ENCODE measurements at regions not wholly inside any gene's neighbourhood (a gene's known extent, or its start where the extent isn't known, plus 50 kb on each side); places are given as distances from the start of the nearest gene placed in this dataset.
"Not testable (repeated sequence)": the region's sequence is repeated elsewhere in the genome, so short reads cannot be mapped to it uniquely, and the experiment has no call there.

- H3K27ac Mint-ChIP-seq; H3K4me1 Mint-ChIP-seq; H3K9me3 Mint-ChIP-seq (ENCODE audit: low read depth); H3K4me3 Mint-ChIP-seq; ATAC-seq; H3K36me3 Mint-ChIP-seq; H3K27me3 Mint-ChIP-seq; DNase-seq; CTCF ChIA-PET: not testable (repeated sequence)
Measured at GRCh38 chr5:100341485-100341884, 193.7 kb upstream of the FAM174A start.

- Mint-ChIP-seq H3K4me3 (no peak overlapping the region), H3K36me3 (no peaks in the 10 kb centered on the region), H3K9me3 (ENCODE audit: low read depth) (no peaks in the 10 kb centered on the region), H3K4me1 (no peaks in the 10 kb centered on the region), H3K27me3 (no peaks in the 10 kb centered on the region), H3K27ac (no peak overlapping the region)
- ATAC-seq (no peak), DNase-seq (no peak)
- CTCF ChIA-PET = no interaction called here
Measured at GRCh38 chr5:100322483-100322882, 212.7 kb upstream of the FAM174A start.

GRCh38 chr5:100319885-100320284 is 215.3 kb upstream of the FAM174A start:
- no peaks in the 10 kb centered on the region for H3K4me1 Mint-ChIP-seq
- H3K36me3 Mint-ChIP-seq = no peaks in the 10 kb centered on the region
- CTCF ChIA-PET = no interaction called here
- no peak for ATAC-seq
- H3K4me3 Mint-ChIP-seq = no peak overlapping the region
- no peaks in the 10 kb centered on the region for H3K27me3 Mint-ChIP-seq
- H3K27ac Mint-ChIP-seq = no peak overlapping the region
- no peak for DNase-seq
- peaks cover 5% of the 10 kb centered on the region for H3K9me3 Mint-ChIP-seq (ENCODE audit: low read depth)

- Mint-ChIP-seq H3K4me3 (no peak overlapping the region), H3K27me3 (no peaks in the 10 kb centered on the region), H3K27ac (no peak overlapping the region), H3K36me3 (no peaks in the 10 kb centered on the region), H3K9me3 (ENCODE audit: low read depth) (peaks cover 5% of the 10 kb centered on the region), H3K4me1 (no peaks in the 10 kb centered on the region)
- ATAC-seq (no peak), DNase-seq (no peak)
- CTCF ChIA-PET = no interaction called here
Measured at GRCh38 chr5:100313657-100314056, 221.5 kb upstream of the FAM174A start.

- no peak overlapping the region for H3K27ac Mint-ChIP-seq
- H3K9me3 Mint-ChIP-seq (ENCODE audit: low read depth) = peaks cover 5% of the 10 kb centered on the region
- H3K4me3 Mint-ChIP-seq = no peak overlapping the region
- H3K36me3 Mint-ChIP-seq = no peaks in the 10 kb centered on the region
- ATAC-seq = no peak
- DNase-seq = no peak
- CTCF ChIA-PET = no interaction called here
- H3K4me1 Mint-ChIP-seq = no peaks in the 10 kb centered on the region
- H3K27me3 Mint-ChIP-seq = no peaks in the 10 kb centered on the region
Measured at GRCh38 chr5:100311806-100312205, 223.4 kb upstream of the FAM174A start.

GRCh38 chr5:100306000-100306399 is 229.2 kb upstream of the FAM174A start:
- ATAC-seq (no peak), DNase-seq (no peak)
- Mint-ChIP-seq H3K36me3 (no peaks in the 10 kb centered on the region), H3K27me3 (no peaks in the 10 kb centered on the region), H3K4me1 (no peaks in the 10 kb centered on the region), H3K27ac (no peak overlapping the region), H3K9me3 (ENCODE audit: low read depth) (no peaks in the 10 kb centered on the region), H3K4me3 (no peak overlapping the region)
- CTCF ChIA-PET = no interaction called here

- CTCF ChIA-PET = no interaction called here
- DNase-seq (no peak), ATAC-seq (no peak)
- no peak overlapping the region for H3K4me3 Mint-ChIP-seq
- no peak overlapping the region for H3K27ac Mint-ChIP-seq
- no peaks in the 10 kb centered on the region for H3K27me3 Mint-ChIP-seq
- no peaks in the 10 kb centered on the region for H3K9me3 Mint-ChIP-seq (ENCODE audit: low read depth)
- no peaks in the 10 kb centered on the region for H3K4me1 Mint-ChIP-seq
- no peaks in the 10 kb centered on the region for H3K36me3 Mint-ChIP-seq
Measured at GRCh38 chr5:100303216-100303615, 232.0 kb upstream of the FAM174A start.

- DNase-seq (no peak), ATAC-seq (no peak)
- H3K4me1 Mint-ChIP-seq = no peaks in the 10 kb centered on the region
- no peak overlapping the region for H3K4me3 Mint-ChIP-seq
- CTCF ChIA-PET = no interaction called here
- H3K27me3 Mint-ChIP-seq = no peaks in the 10 kb centered on the region
- no peaks in the 10 kb centered on the region for H3K36me3 Mint-ChIP-seq
- no peaks in the 10 kb centered on the region for H3K9me3 Mint-ChIP-seq (ENCODE audit: low read depth)
- H3K27ac Mint-ChIP-seq = no peak overlapping the region
Measured at GRCh38 chr5:100299261-100299660, 235.9 kb upstream of the FAM174A start.

GRCh38 chr5:100276071-100276470 is 259.1 kb upstream of the FAM174A start:
- CTCF ChIA-PET = no interaction called here

GRCh38 chr5:100275631-100276030 is 259.5 kb upstream of the FAM174A start:
- Mint-ChIP-seq H3K27ac (no peak overlapping the region), H3K4me3 (no peak overlapping the region), H3K9me3 (ENCODE audit: low read depth) (peaks cover 2% of the 10 kb centered on the region), H3K36me3 (no peaks in the 10 kb centered on the region), H3K4me1 (no peaks in the 10 kb centered on the region), H3K27me3 (no peaks in the 10 kb centered on the region)
- ATAC-seq (no peak), DNase-seq (no peak)
- CTCF ChIA-PET = no interaction called here

More at GRCh38 chr5:100276071-100276470, 259.1 kb upstream of the FAM174A start:
- ATAC-seq = no peak
- no peak for DNase-seq
- peaks cover 2% of the 10 kb centered on the region for H3K9me3 Mint-ChIP-seq (ENCODE audit: low read depth)
- no peaks in the 10 kb centered on the region for H3K36me3 Mint-ChIP-seq
- no peaks in the 10 kb centered on the region for H3K27me3 Mint-ChIP-seq
- no peak overlapping the region for H3K4me3 Mint-ChIP-seq
- H3K4me1 Mint-ChIP-seq = no peaks in the 10 kb centered on the region
- no peak overlapping the region for H3K27ac Mint-ChIP-seq

GRCh38 chr5:100273846-100274580 is 261.2 kb upstream of the FAM174A start:
- ATAC-seq (no peak), DNase-seq (no peak)
- peaks cover 2% of the 10 kb centered on the region for H3K9me3 Mint-ChIP-seq (ENCODE audit: low read depth)
- H3K36me3 Mint-ChIP-seq = no peaks in the 10 kb centered on the region
- no peak overlapping the region for H3K4me3 Mint-ChIP-seq
- no peaks in the 10 kb centered on the region for H3K4me1 Mint-ChIP-seq
- CTCF ChIA-PET = no interaction called here
- H3K27me3 Mint-ChIP-seq = no peaks in the 10 kb centered on the region
- H3K27ac Mint-ChIP-seq = no peak overlapping the region

- DNase-seq (no peak), ATAC-seq (no peak)
- no peak overlapping the region for H3K27ac Mint-ChIP-seq
- no peaks in the 10 kb centered on the region for H3K27me3 Mint-ChIP-seq
- peaks cover 2% of the 10 kb centered on the region for H3K9me3 Mint-ChIP-seq (ENCODE audit: low read depth)
- no peaks in the 10 kb centered on the region for H3K36me3 Mint-ChIP-seq
- CTCF ChIA-PET = no interaction called here
- H3K4me1 Mint-ChIP-seq = no peaks in the 10 kb centered on the region
- no peak overlapping the region for H3K4me3 Mint-ChIP-seq
Measured at GRCh38 chr5:100270023-100270771, 265.0 kb upstream of the FAM174A start.

- Mint-ChIP-seq H3K9me3 (ENCODE audit: low read depth) (no peaks in the 10 kb centered on the region), H3K27ac (no peak overlapping the region), H3K4me1 (no peaks in the 10 kb centered on the region), H3K27me3 (no peaks in the 10 kb centered on the region), H3K4me3 (no peak overlapping the region), H3K36me3 (no peaks in the 10 kb centered on the region)
- CTCF ChIA-PET = no interaction called here
- ATAC-seq (no peak), DNase-seq (no peak)
Measured at GRCh38 chr5:100260968-100261367, 274.2 kb upstream of the FAM174A start.

- Mint-ChIP-seq H3K4me3 (no peak overlapping the region), H3K36me3 (no peaks in the 10 kb centered on the region), H3K27ac (no peak overlapping the region), H3K9me3 (ENCODE audit: low read depth) (no peaks in the 10 kb centered on the region), H3K4me1 (no peaks in the 10 kb centered on the region), H3K27me3 (no peaks in the 10 kb centered on the region)
- CTCF ChIA-PET = no interaction called here
- DNase-seq (no peak), ATAC-seq (no peak)
Measured at GRCh38 chr5:100252944-100253343, 282.2 kb upstream of the FAM174A start.
